ENCODE measurements at regions not wholly inside any gene's neighbourhood (a gene's known extent, or its start where the extent isn't known, plus 50 kb on each side); places are given as distances from the start of the nearest gene placed in this dataset.
"Not testable (repeated sequence)": the region's sequence is repeated elsewhere in the genome, so short reads cannot be mapped to it uniquely, and the experiment has no call there.

GRCh38 chr4:164621886-164622521, 131.9 kb upstream of the SMIM31 start:
- DNase-seq, result no peak

- no peak for DNase-seq
These were observed 130.8 kb upstream of the SMIM31 start for GRCh38 chr4:164623099-164623498.

GRCh38 chr4:164639001-164639400, 114.9 kb upstream of the SMIM31 start:
- DNase-seq, result no peak

GRCh38 chr4:164648151-164648848, 105.6 kb upstream of the SMIM31 start:
- DNase-seq, result no peak

GRCh38 chr4:164648849-164649212, 105.1 kb upstream of the SMIM31 start:
- DNase-seq, result no peak

GRCh38 chr4:164659765-164660164, 94.2 kb upstream of the SMIM31 start:
- no peak for DNase-seq

GRCh38 chr4:164676152-164676551, 77.8 kb upstream of the SMIM31 start:
- DNase-seq, result not testable (repeated sequence)

- DNase-seq, result peak; percentile 87
These were observed 70.9 kb upstream of the SMIM31 start for GRCh38 chr4:164683040-164683439.

- DNase-seq, result no peak
These were observed 58.3 kb upstream of the SMIM31 start for GRCh38 chr4:164695650-164696049.

GRCh38 chr4:164700471-164700870, 53.5 kb upstream of the SMIM31 start:
- DNase-seq, result peak; percentile 1

GRCh38 chr4:164701665-164702064, 52.3 kb upstream of the SMIM31 start:
- no peak for DNase-seq

Measured in NCI-H526 treated with DMSO at 0.1 percent for 48 hours (cell line).